Caco-2 (cell line): ENCODE measurements at regions not wholly inside any gene's neighbourhood (a gene's known extent, or its start where the extent isn't known, plus 50 kb on each side); places are given as distances from the start of the nearest gene placed in this dataset.

Experiments used
- BruUV-seq: library from RNA; stranded (reverse); fragments of 400-500 nt; replicated peaks from 2 replicates; lab custom pipeline; 2021; lab: Mats Ljungman, UMichigan
- CTCF ChIA-PET: fragments of 300-600 bp; sonication (Branson Sonifier 250); formaldehyde crosslinking; loops from one replicate; lab custom pipeline; 2022; ENCODE audit warnings: antibody characterized with exemption; lab: Charles Lee
- POLR2A ChIA-PET: fragments of 300-600 bp; sonication (Branson Sonifier 250); formaldehyde crosslinking; loops from one replicate; lab custom pipeline; 2022; ENCODE audit warnings: antibody characterized with exemption; lab: Charles Lee
- DNase-seq, 2 experiments: peaks; one replicate each; pipeline versions ENCODE4 v3.0.0 to v3.0.0-alpha.2; 2020 to 2022
- H3K27me3 ChIP-seq: replicated peaks from 2 replicates; pipeline ENCODE4 v1.6.0; 2011; ENCODE audit warnings: low read length; ENCODE audit not compliant: control insufficient read depth, insufficient read depth
- H3K36me3 ChIP-seq: 2 replicates; pipeline ENCODE4 v1.5.1; 2011; ENCODE audit warnings: low read length; ENCODE audit not compliant: control insufficient read depth, insufficient read depth
- H3K4me1 ChIP-seq: fragments of 250-450 bp; sonication (Bioruptor Pico); 2 replicates; pipeline ENCODE4 v1.5.1; 2020; ENCODE audit warnings: mild to moderate bottlenecking
- H3K4me3 ChIP-seq: 2 replicates; pipeline ENCODE4 v1.5.1; 2011; ENCODE audit warnings: low read depth, mild to moderate bottlenecking, control low read depth, low read length
- H3K9me3 ChIP-seq: fragments of 250-450 bp; sonication (Bioruptor Pico); 2 replicates; pipeline ENCODE4 v1.5.1; 2020; ENCODE audit warnings: mild to moderate bottlenecking, moderate library complexity
- H3K27ac Mint-ChIP-seq: one replicate; pipeline ENCODE4 v1.8.0; 2022; ENCODE audit warnings: mixed read lengths; ENCODE audit not compliant: unreplicated experiment
- H3K27me3 Mint-ChIP-seq: one replicate; pipeline ENCODE4 v1.8.0; 2022; ENCODE audit warnings: mixed read lengths; ENCODE audit not compliant: insufficient read depth, unreplicated experiment
- H3K36me3 Mint-ChIP-seq: one replicate; pipeline ENCODE4 v1.8.0; 2022; ENCODE audit warnings: mild to moderate bottlenecking, mixed read lengths; ENCODE audit not compliant: insufficient read depth, unreplicated experiment
- H3K4me1 Mint-ChIP-seq: one replicate; pipeline ENCODE4 v1.8.0; 2022; ENCODE audit warnings: low read depth, mixed read lengths; ENCODE audit not compliant: unreplicated experiment
- H3K4me3 Mint-ChIP-seq: one replicate; pipeline ENCODE4 v1.8.0; 2022; ENCODE audit warnings: mild to moderate bottlenecking, moderate library complexity, mixed read lengths; ENCODE audit not compliant: unreplicated experiment
- H3K9me3 Mint-ChIP-seq: one replicate; pipeline ENCODE4 v1.8.0; 2022; ENCODE audit warnings: mixed read lengths; ENCODE audit not compliant: unreplicated experiment
- intact Hi-C: fragments of 100-400 bp; cut with micrococcal nuclease; formaldehyde crosslinking; loops from one replicate; pipeline ENCODE4 v1.10.0; 2022; ENCODE audit not compliant: unreplicated experiment
- TF ChIP-seq, protein P1 (sequence below), 2 experiments: fragments of 200-600 bp in 1 of 2; IDR thresholded peaks; 1 replicate in 1 of 2; 2 replicates in 1 of 2; pipeline versions ENCODE4 v1.5.1 to v1.8.0; 2011 to 2022; ENCODE audit warnings: antibody characterized with exemption in 1 of 2, control low read depth in 1 of 2, inconsistent platforms in 1 of 2, low read depth in 1 of 2, low read length in 1 of 2, mild to moderate bottlenecking in 1 of 2, moderate library complexity in 1 of 2; ENCODE audit not compliant: insufficient read depth in 1 of 2, severe bottlenecking in 1 of 2, unreplicated experiment in 1 of 2

DNA sequence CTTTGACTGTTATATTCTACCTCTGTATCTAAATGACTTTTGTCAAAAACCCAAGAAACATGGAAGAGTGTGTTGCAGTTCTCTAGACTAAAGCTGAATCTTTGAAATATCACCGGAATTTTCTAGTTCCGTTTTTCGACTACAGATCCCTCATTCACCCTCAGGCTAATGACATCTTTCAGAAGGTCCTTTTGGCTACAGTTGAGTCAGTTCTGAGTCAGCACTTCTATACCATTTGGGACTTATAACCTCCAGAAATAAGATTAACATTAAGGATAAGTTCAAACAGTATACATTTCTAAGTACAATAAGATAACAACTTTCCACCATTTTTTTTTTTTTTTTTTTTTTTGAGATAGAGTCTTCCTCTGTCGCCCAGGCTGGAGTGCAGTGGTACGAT is 331.0 kb upstream of the CPXCR1 start:
- Mint-ChIP-seq H3K27me3 (no peaks in the 10 kb centered on the region), H3K27ac (no peak overlapping the region), H3K4me3 (no peak overlapping the region), H3K4me1 (no peaks in the 10 kb centered on the region), H3K36me3 (no peaks in the 10 kb centered on the region), H3K9me3 (no peaks in the 10 kb centered on the region)
- TF ChIP-seq, protein P1, sequence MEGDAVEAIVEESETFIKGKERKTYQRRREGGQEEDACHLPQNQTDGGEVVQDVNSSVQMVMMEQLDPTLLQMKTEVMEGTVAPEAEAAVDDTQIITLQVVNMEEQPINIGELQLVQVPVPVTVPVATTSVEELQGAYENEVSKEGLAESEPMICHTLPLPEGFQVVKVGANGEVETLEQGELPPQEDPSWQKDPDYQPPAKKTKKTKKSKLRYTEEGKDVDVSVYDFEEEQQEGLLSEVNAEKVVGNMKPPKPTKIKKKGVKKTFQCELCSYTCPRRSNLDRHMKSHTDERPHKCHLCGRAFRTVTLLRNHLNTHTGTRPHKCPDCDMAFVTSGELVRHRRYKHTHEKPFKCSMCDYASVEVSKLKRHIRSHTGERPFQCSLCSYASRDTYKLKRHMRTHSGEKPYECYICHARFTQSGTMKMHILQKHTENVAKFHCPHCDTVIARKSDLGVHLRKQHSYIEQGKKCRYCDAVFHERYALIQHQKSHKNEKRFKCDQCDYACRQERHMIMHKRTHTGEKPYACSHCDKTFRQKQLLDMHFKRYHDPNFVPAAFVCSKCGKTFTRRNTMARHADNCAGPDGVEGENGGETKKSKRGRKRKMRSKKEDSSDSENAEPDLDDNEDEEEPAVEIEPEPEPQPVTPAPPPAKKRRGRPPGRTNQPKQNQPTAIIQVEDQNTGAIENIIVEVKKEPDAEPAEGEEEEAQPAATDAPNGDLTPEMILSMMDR (IDR thresholded peaks at IDR 0.05; ENCODE audit: insufficient read depth in 1 of 2, low read depth in 1 of 2, low read length in 1 of 2, severe bottlenecking in 1 of 2, unreplicated experiment in 1 of 2), result no peak
- Histone ChIP-seq H3K4me1 (no peaks in the 10 kb centered on the region), H3K4me3 (no peak overlapping the region), H3K36me3 (no peaks in the 10 kb centered on the region), H3K27me3 (no peaks in the 10 kb centered on the region), H3K9me3 (no peaks in the 10 kb centered on the region)
- CTCF ChIA-PET, result no interaction called here
- POLR2A ChIA-PET, result no interaction called here
- no TSS peak for BruUV-seq
- intact Hi-C loops, result no loop called here
- DNase-seq, result no peak

DNA sequence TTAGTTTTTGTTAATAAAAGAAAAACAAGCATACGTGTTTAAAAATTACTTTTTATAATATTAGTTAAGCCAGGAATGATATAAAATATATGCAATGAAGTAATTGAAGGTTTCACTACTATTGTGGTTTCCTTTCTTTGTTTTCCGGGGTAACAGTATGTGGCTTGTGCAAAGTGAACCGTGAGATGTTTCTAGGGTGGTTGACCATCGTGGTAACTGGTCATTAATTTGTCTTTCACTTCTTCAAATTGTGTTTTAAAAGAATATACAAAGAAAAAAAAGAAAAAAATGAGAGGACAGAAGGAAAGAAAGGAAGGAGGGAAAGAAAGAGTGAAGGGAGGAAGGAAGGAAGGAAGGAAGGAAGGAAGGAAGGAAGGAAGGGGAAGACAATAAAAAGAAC is 330.1 kb upstream of the CPXCR1 start:
- H3K9me3 Mint-ChIP-seq, result no peaks in the 10 kb centered on the region
- Histone ChIP-seq H3K27me3 (no peaks in the 10 kb centered on the region), H3K9me3 (no peaks in the 10 kb centered on the region), H3K4me1 (no peaks in the 10 kb centered on the region), H3K4me3 (no peak overlapping the region), H3K36me3 (no peaks in the 10 kb centered on the region)
- ChIA-PET CTCF (no interaction called here), POLR2A (no interaction called here)
- intact Hi-C loops, result no loop called here
- no peak for DNase-seq
- no peaks in the 10 kb centered on the region for H3K36me3 Mint-ChIP-seq
- no peak overlapping the region for H3K4me3 Mint-ChIP-seq
- no peak overlapping the region for H3K27ac Mint-ChIP-seq
- no peaks in the 10 kb centered on the region for H3K4me1 Mint-ChIP-seq
- no TSS peak for BruUV-seq
- no peaks in the 10 kb centered on the region for H3K27me3 Mint-ChIP-seq
- TF ChIP-seq, protein P1 (IDR thresholded peaks at IDR 0.05; ENCODE audit: insufficient read depth in 1 of 2, low read depth in 1 of 2, low read length in 1 of 2, severe bottlenecking in 1 of 2, unreplicated experiment in 1 of 2), result no peak

DNA sequence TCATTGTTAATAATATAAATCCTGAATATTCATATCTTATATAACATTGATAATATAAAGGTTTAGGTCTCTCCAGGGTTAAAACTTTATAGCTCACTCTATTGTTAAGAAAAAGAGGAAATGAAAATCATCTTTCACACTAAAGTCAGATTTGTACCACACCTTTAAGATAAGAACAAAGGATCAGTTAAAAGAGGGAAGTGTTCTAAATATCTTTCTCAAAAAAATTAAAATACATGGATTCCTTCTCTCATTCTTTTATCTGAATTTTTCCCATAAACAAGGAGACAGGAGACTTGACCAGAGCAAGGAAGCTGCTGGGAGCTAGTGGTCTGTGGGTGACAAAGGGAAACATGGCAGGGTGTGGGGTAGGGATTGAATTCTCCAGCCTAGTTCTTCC is 323.0 kb upstream of the CPXCR1 start:
- CTCF ChIA-PET, result no interaction called here
- no peak for DNase-seq
- Mint-ChIP-seq H3K4me3 (no peak overlapping the region), H3K4me1 (no peaks in the 10 kb centered on the region), H3K9me3 (no peaks in the 10 kb centered on the region), H3K36me3 (no peaks in the 10 kb centered on the region), H3K27ac (no peak overlapping the region), H3K27me3 (no peaks in the 10 kb centered on the region)
- TF ChIP-seq, protein P1 (IDR thresholded peaks at IDR 0.05; ENCODE audit: insufficient read depth in 1 of 2, low read depth in 1 of 2, low read length in 1 of 2, severe bottlenecking in 1 of 2, unreplicated experiment in 1 of 2), result no peak
- Histone ChIP-seq H3K4me3 (no peak overlapping the region), H3K27me3 (no peaks in the 10 kb centered on the region), H3K4me1 (no peaks in the 10 kb centered on the region), H3K9me3 (no peaks in the 10 kb centered on the region), H3K36me3 (no peaks in the 10 kb centered on the region)
- POLR2A ChIA-PET, result no interaction called here
- intact Hi-C loops, result loop anchor here (10.0 kb wide), 1 partner anchor 289 kb away; no protein-coding TSS in a partner anchor
- no TSS peak for BruUV-seq
